GM18858 (cell line): ENCODE measurements at regions not wholly inside any gene's neighbourhood (a gene's known extent, or its start where the extent isn't known, plus 50 kb on each side); places are given as distances from the start of the nearest gene placed in this dataset.
"Not testable (repeated sequence)": the region's sequence is repeated elsewhere in the genome, so short reads cannot be mapped to it uniquely, and the experiment has no call there.

Source experiments
- ATAC-seq: cut with Tn5 transposase; IDR thresholded peaks from one replicate; pipeline ENCODE4 v1.9.1; 2021; ENCODE audit not compliant: unreplicated experiment

DNA sequence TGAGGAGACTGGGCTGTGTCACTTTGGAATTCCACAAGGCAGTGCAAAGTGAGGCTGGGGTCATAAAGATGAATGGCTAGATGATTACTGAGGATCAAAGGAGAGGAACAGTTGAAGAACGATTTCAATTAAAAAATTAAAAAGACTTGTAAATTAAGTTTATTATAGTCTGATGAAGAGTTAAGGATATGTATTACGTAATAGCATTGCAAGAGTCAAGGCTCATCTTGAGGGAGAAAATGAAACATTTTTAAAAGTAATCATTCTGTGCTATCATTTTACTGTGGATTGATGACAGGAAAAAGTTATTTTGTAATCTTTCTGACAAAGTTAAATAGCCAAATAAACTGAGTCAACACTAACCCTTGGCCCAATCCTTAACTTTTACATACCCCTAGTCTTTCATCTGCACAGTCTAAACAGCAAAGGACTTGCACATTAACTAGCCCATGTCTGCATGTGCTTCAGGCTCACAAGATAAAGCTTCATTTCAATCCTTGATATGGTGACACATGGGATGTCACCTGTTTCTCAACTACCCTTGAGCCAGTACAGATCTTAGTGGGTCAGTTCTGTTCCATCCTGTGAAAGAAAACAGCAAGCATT is 465.5 kb upstream of the CTSO start:
- no peak for ATAC-seq

DNA sequence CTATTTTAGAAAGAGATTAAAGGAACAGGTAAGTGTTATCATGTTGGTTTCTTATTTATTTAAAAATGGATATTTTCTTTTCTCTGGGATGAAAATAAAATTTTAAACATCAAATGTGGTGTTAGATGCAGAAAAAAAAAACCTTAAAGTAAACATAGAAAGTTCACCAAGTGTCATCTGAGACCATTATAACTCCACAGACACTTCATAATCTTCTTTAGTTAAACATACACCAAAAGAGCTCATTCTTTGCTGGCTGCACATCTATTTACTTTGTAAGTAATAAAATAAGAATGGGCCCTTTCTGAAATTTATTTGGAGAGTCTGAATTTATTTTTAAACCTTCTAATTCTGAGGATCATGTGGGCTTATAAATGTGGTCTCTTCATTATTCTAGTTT is 460.7 kb upstream of the CTSO start:
- ATAC-seq = no peak

DNA sequence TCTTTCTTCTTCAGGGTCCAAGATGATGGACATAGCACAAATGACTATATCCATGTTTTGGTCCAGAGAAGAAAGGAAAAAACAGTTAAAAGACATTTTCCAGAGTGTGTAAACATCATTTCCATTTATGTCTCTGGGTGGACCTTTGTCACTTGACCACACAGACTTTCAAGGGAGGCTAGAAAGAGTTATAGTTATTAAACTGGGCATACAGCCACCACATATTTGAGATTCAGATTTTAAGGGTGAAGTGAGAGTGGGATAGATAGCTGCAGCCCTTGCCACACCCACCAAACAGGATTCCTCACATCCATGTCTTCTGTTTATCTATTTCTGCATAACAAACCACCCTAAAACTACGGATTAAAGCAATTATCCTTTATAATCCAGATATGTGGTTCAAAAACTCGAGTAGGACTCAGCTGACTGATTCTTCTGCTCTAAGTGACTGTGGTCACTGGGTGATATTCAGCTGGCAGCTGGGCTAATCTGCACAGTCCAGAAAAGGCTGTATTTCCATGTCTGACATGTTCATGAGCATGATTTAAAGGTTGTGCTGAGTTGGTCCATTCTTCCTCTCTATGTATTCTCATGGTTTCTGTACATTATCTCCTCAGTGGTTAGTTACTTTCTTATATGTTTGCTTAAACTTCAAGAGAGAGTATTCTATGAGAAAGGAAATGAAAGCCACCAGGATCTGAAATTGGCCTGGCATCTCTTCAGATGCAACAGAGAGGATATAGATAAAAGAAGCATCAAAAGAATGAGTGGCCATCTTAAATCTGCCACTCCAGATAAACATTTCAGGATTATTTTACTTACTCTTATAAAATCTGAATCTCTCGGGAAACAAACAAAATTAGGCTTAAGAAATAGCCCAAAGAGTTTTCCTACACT is 459.8 kb upstream of the CTSO start:
- no peak for ATAC-seq

DNA sequence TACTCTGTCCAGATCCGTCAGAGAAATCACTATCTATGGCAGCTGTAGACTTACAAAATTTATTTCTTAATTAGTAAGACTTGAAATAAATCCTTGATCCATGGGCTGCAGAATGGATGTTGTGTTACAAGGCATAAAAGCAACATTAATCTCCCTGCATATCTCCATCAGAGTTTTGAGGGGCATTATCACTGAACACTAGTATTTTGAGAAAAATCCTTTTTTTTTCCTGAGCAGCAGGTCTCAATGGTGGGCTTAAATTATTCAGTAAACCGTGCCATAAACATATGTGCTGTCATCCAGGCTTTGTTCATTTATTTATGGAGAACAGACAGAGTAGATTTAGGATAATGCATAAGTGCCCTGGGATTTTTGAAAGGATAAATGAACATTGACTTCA is 457.9 kb upstream of the CTSO start:
- ATAC-seq = no peak

DNA sequence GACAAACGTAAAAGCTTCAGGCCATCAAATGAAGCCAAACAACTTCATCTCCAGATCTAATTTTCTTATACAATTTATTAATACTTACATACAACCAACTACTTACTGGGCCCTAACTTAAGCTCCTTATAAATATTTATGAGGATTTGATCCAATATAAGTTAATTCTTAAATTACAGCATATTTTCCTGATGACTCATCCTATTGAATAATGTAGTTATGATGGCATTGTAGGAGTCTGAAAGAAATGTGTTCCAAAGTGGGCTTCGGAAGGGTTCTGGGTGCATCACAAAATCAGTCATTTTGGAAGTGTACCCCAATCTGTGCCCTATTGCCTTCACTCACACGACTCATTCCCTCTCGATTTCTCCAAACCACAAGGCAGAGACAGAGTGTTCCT is 455.1 kb upstream of the CTSO start:
- no peak for ATAC-seq

DNA sequence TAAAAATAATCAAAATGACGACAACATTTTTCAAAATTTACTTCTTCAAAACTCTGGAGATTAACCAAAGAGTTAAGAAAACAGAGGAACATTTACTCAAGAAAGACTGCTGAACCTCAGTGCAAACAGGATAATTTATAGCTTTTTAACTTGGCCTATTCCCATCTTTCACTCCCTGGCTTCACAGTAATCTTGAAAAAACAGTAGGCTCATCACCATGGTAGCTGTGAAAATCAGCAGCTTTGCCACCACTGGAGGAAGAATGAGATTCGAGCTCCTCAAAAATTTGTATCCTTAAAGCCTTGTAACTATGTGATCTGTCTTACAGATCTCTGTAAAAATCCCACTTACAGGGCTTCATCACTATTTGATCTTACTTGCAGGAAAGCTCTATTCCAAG is 447.7 kb upstream of the CTSO start:
- no peak for ATAC-seq

DNA sequence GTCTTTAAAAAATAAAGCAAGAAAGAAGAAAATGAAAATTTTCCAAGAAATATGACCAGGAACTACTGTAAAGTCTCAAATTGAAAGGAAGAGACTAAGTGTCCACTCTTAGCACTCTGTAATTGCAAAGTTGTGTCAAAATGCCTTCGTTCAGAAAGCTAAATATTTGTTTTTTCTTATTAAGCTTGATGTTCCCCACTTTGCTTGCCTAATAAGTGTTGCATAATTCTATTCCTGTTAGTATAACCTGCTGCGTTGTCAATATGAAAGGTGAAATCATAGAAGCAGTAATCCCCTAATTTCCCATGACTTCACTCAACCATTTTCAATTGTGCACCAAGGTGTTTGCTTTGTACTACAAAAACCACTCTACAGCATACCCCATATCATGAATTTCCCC is 442.9 kb upstream of the CTSO start:
- no peak for ATAC-seq

DNA sequence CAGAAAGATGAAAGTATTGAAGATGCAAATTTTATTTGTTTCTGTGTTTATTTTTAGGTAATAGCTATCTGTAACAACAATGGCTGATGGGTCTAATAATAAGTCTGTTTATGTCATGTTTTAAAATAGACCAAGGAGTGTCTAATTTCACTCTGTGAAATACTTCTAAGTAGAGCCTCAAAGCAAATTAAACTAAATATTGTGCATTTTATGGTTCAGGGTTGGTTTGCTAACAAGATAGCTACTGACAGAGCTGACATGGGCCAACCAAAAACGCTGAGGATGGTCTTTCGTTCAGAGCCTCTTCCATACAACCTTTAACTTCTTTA is 437.6 kb upstream of the CTSO start:
- no peak for ATAC-seq

DNA sequence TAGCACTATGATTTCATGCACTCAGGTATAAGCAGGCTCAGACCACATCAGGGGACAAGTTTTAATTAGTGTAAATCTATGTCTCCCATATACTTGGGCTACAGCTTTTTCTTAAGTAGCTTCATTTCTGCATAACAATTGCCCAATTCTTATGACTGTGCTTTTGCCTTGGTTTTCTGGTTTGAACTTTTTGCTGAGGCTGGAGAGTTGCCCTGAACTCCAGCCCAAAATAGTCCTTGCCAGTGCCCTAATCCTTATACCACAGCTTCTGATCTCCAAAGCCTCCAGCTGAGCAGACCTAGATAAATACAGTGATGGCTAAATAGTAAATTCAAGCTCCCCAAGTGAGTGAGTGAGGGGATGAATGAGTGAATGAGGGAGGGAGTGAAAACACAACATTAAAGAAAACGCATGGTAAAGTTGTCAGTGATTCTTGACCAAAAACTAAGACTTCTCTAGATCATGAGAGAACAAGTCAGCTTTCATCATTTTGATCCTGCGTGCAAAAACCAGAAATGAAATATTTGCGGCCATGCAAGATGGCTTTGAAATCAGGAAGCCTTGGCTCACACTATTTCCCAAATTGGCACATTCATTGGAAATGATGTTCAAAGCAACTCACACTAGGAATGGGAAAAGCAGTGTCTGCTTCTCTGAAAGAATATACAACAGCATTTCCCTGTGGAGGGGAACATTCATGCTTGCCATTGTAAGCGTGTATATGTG is 437.1 kb upstream of the CTSO start:
- no peak for ATAC-seq

DNA sequence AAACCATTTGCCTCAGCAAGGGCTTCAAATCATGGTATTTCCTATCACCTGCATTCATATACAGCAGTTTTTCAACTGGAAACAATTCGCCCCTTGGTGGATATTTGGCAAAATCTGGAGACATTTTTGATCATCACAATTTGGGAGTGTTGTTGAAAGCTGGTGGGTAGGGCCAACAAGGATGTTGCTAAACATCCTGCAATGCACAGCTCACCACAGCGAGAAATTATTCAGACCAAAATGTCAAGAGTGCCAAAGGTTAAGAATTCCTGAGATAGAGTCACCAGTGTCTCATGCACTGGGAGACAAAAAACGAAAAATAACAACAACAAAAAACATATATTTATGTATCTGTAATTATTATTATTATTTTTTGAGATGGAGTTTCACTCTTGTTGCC is 435.2 kb upstream of the CTSO start:
- ATAC-seq = no peak

DNA sequence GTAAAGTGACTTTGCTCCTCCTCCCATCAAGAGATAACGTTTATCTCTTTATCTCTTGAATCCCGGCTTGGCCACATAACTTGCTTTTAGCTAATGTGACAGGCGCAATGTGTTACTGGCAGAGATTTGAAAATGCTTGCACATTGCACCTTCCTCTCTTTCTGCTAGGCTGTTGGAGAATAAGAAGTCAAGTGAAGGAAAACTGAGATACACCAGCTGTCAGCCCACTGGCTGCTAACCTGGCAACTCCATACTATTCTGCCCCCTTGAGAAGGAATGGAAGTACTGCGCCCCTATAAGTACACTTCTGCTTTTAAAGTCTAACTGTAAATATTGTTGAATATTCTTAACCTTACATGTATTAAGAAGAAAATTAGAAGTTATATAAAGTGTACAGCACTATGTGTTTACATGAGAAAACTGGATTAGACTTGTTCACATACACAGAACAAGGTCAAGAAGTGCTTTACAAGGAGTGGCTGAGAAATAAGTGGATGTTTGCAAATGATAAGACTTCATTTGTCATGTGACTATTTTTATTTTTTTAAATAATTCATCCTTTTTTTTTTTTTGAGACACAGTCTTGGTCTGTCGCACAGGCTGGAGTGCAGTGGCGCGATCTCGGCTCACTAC is 424.5 kb upstream of the CTSO start:
- ATAC-seq = peak; percentile 61

DNA sequence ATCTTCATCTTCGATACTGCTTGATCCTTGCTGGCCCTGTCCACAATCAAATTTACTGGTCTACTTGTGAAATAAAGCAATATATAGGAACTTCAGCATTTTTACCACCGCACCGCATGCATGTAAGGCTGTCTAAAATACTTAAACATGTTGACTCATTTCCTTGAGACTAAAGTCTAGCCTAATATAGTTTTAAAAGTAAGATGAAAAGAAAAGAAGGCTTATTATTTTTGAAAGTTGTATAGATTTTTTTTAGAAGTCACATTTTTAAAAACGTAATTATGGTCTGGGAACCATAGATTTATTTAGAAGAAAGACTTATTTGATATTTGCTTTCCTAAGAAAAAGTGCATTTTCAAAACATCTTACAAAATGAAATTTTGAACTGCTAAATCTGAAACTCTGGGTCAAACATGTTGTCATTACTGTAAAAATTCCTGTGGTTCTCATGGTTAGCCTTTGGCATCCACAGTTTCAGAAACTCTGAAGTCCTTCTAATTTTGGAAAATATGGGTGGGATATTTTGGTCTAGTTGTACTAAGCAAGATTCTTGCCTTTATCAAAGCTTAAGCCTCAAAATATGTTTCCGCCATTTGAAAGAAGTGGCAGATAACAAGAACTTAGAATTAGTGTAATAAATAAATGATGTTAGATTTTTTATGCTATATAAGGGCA is 423.5 kb upstream of the CTSO start:
- no peak for ATAC-seq

DNA sequence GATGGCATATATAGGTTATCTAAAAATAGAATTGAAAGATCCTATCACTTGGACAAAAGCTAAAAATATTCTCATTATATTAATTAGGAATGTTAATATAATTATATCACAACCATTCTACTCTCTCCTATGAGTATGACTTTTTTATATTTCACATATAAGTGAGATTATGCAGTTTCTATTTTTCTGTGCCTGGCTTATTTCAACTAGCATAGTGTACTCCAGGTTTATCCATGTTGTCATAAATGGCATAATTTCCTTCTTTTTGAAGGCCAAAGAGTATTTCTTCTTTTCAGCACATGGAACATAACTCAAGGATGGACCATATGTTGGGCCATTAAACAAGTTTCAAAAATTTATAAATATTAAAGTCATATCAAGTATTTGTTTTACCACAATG is 421.2 kb upstream of the CTSO start:
- ATAC-seq = no peak

DNA sequence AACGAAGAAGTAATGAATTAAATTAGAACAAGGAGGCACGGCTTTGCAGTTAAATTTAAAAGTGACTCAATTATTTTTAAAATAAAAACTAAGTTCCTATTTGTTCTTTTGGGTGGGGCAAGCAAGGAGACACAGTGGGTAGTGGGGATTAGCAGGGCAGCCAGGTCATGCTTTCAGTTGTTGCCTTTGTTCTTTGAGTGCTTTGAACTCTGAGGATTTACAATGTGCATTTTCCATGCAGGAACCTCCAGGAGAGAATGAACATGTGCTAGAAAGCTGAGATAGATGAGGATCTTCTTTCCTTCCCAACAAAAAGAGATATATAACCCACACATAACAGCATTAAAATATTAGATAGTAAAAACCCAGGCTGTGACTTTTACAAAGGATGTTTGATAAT is 420.4 kb upstream of the CTSO start:
- no peak for ATAC-seq

DNA sequence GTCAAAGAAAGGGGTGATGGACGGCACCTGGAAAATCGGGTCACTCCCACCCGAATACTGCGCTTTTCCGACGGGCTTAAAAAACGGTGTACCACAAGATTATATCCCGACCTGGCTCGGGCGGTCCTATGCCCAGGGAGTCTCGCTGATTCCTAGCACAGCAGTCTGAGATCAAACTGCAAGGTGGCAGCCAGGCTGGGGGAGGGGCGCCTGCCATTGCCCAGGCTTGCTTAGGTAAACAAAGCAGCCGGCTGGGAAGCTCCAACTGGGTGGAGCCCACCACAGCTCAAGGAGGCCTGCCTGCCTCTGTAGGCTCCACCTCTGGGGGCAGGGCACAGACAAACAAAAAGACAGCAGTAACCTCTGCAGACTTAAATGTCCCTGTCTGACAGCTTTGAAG is 413.8 kb upstream of the CTSO start:
- not testable (repeated sequence) for ATAC-seq

DNA sequence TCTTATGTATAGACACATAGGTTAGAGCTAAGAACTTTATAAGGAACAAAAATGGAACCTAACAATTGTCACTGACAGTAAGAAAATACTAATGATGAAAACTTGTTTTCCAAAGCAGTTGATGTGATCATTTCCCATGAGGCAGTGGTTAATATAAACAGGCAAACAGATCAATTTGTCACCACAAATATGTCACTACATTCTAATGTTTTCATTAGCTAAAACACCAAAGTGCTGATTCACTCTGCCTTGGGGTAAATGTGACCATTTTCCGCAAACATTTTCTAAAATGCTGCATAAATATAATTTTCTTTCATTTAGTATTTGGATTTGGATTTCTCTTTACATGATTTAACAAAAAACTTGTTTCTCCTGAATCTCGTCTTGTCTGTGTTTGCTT is 408.9 kb upstream of the CTSO start:
- no peak for ATAC-seq

DNA sequence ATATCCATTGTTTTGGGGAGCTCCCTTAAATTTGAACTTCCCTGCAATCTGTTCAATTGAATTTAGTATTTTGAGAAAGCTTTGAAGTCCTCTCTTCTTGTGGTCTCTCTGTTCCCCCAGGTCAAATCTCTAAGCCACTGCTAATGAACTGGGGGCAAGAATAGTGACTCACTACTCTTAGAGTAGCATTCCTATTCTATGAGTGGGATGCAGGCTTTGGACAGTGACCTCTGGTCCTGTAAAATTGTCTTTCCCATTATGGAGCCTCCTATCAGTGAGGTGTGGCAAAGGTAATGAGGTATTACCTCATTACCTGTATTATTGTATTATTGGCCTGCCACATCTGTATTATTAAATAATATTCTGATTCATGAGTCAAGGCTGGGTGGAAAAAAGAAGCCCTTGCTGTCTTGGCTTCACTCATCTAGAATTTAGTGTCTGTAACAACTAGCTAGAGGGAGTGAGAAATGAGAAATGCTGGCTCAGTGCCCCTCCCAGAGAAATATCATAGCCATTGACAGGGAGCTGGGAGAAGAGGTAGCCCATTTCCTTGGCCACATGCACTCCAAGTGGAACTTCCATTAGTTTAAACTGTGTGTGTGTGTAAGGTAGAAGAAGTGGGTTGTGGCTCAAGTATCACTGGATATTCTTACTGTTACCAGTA is 393.9 kb upstream of the CTSO start:
- ATAC-seq = no peak

DNA sequence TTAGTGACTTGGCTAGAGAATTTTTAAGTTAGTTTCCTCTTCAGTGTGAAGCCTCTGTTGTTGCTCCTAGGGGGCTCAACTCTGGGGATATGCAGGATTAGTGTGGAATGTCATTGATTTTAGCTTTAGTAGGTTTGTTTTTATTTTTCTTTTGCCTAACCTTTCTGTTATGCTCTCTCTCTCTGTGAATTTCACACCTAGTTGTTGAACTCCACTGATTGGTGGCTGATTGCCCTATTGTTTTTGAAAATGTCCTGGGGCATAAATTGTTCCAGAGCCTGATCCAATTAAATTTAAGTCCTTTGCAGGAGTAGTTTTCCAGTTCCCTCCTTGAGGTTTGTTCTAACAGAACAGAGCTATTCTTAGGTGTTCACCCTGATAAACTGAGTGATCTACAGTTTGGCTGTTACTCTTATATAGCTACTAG is 393.3 kb upstream of the CTSO start:
- ATAC-seq = no peak

DNA sequence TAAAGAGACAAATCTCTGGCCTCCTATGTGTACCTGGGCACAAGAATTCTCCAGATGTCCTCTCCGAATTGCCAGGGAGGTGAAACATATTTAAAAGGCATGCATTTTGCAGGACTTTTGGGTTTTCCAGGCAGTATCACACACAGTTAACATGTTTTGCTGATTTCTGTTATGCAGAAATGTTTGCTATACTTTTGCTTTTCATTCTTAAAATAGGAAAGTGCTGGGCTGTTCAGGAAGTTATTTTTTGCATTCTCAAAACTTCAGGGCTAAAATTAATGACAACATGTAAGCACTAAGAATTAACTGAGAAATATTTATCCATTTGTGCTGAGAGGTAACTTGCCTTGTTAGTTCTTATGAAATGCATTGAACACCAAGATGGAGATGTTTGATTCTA is 390.7 kb upstream of the CTSO start:
- no peak for ATAC-seq

DNA sequence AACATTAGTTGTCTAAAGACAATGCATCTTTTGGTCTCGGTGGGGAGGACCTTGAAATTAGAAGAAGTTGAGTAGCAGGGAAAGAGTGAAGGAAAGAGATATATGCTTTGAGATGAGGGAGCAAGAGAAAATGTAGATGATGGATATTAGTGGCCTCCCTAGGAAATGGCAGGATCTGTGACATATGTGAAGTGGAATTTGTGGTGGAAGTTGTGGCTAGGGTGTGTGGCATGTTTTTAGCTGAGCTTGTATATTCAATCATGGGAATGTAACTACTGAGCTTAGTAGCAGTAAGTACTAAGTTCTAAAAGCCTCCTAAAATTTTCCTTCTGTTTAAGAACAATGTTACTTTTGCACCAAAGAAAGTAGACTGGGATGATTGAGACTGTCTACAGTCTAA is 382.8 kb upstream of the CTSO start:
- ATAC-seq = no peak

DNA sequence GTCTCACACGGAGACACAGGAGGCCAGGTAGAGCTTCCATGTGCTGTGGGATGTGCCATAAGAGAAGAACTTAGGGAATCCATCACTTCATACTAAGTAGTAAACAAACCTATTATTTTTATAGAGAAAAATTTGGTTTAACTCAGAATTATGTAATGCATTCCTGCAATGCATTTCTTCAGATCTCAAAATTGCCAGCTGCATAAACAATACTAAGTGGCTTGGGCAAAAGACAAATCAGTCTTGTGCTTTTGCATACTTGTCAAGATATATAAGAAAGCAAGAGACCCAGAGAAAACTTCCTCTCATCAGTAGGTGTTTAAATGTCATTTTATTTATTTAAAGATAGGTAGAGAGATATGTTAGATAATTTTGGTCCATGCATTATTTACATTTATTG is 382.1 kb upstream of the CTSO start:
- no peak for ATAC-seq
